SH-SY5Y (cell line): ENCODE measurements at regions not wholly inside any gene's neighbourhood (a gene's known extent, or its start where the extent isn't known, plus 50 kb on each side); places are given as distances from the start of the nearest gene placed in this dataset.

Experiments used
- GATA2 ChIP-seq: IDR thresholded peaks from 2 replicates; pipeline ENCODE4 v1.6.1; 2011; ENCODE audit warnings: mild to moderate bottlenecking, low read depth, low read length
- GATA3 ChIP-seq: IDR thresholded peaks from 2 replicates; pipeline ENCODE4 v1.6.1; 2011; ENCODE audit warnings: low read depth, mild to moderate bottlenecking, low read length, moderate library complexity

- TF ChIP-seq GATA3 (no peak), GATA2 (no peak)
Measured at GRCh38 chr3:159865041-159865579, 123.5 kb upstream of the IL12A start.
